Testis (tissue), 2 donors: ENCODE measurements at regions not wholly inside any gene's neighbourhood (a gene's known extent, or its start where the extent isn't known, plus 50 kb on each side); places are given as distances from the start of the nearest gene placed in this dataset.
"Not testable (repeated sequence)": the region's sequence is repeated elsewhere in the genome, so short reads cannot be mapped to it uniquely, and the experiment has no call there.

Source experiments
- DNase-seq: peaks from one replicate; pipeline ENCODE4 v3.0.0-alpha.2; 2019
- H3K27ac ChIP-seq, 2 donors: fragments of 200-600 bp; sonication (generic); one replicate each; pipeline ENCODE4 v1.5.1; 2019
- H3K27me3 ChIP-seq: fragments of 200-600 bp; sonication (generic); one replicate; pipeline ENCODE4 v1.5.1; 2019
- H3K36me3 ChIP-seq: fragments of 200-600 bp; sonication (generic); one replicate; pipeline ENCODE4 v1.5.1; 2017; ENCODE audit warnings: low read depth; ENCODE audit errors: missing control alignments
- H3K4me1 ChIP-seq: fragments of 200-600 bp; sonication (generic); one replicate; pipeline ENCODE4 v1.5.1; 2019
- H3K4me3 ChIP-seq, 2 donors: fragments of 200-600 bp; sonication (generic); one replicate each; pipeline ENCODE4 v1.5.1; 2017 to 2019
- H3K9me3 ChIP-seq: fragments of 200-600 bp; sonication (generic); one replicate; pipeline ENCODE4 v1.5.1; 2017
- POLR2A ChIP-seq: fragments of 450-650 bp; IDR thresholded peaks from one replicate; pipeline ENCODE4 v1.6.1; 2017; ENCODE audit warnings: antibody characterized with exemption, mild to moderate bottlenecking, moderate library complexity
- WGBS, 2 donors: methylation state at CpG; one replicate each; pipeline ENCODE4 v1.1.5; 2018; 5-methylcytosine and 5-hydroxymethylcytosine counted together
- intact Hi-C: fragments of 100-400 bp; cut with DNase I; formaldehyde crosslinking; loops from one replicate; pipeline ENCODE4 v1.15.1; 2023; ENCODE audit warnings: low total_unique reads
- TF ChIP-seq, protein P1 (sequence below), 3 experiments: fragments of 450-650 bp in 2 of 3; fragments of 200-600 bp in 1 of 3; sonication (generic) in 1 of 3; IDR thresholded peaks; one replicate each; pipeline ENCODE4 v1.5.1; 2016 to 2019; ENCODE audit warnings: antibody characterized with exemption in 3 of 3, mild to moderate bottlenecking in 2 of 3, moderate library complexity in 1 of 3

DNA sequence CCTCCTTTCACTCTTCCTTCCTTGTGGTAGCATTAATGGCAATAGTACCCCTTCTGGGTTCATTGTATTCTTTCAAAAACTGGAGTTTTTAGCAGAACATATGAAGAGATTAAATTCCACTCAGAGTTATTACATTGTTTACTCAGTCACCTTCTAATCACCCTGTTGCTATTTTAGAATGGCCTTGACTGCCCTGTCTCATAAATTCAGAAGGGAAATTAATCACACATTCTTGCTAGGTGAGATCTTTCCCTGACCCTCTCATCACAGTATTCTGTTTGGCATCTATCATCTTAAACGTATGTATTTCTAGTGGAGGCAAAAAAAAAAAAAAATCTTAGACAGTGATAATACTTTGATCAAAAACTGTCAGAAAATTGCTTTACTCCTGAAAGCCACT, 760.4 kb downstream of the ADCYAP1 start:
- Histone ChIP-seq H3K27ac (no peak overlapping the region), H3K9me3 (no peaks in the 10 kb centered on the region), H3K4me1 (peaks cover 3% of the 10 kb centered on the region), H3K27me3 (no peaks in the 10 kb centered on the region), H3K36me3 (no peaks in the 10 kb centered on the region), H3K4me3 (no peak overlapping the region)
- WGBS, 2 donors = 40 to 44% methylated on average over 1 of the region's 1 CpG
- no peak for DNase-seq
- intact Hi-C loops = no loop called here
- TF ChIP-seq POLR2A = no peak
- TF ChIP-seq, protein P1, sequence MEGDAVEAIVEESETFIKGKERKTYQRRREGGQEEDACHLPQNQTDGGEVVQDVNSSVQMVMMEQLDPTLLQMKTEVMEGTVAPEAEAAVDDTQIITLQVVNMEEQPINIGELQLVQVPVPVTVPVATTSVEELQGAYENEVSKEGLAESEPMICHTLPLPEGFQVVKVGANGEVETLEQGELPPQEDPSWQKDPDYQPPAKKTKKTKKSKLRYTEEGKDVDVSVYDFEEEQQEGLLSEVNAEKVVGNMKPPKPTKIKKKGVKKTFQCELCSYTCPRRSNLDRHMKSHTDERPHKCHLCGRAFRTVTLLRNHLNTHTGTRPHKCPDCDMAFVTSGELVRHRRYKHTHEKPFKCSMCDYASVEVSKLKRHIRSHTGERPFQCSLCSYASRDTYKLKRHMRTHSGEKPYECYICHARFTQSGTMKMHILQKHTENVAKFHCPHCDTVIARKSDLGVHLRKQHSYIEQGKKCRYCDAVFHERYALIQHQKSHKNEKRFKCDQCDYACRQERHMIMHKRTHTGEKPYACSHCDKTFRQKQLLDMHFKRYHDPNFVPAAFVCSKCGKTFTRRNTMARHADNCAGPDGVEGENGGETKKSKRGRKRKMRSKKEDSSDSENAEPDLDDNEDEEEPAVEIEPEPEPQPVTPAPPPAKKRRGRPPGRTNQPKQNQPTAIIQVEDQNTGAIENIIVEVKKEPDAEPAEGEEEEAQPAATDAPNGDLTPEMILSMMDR (IDR thresholded peaks at IDR 0.05) = no peak

DNA sequence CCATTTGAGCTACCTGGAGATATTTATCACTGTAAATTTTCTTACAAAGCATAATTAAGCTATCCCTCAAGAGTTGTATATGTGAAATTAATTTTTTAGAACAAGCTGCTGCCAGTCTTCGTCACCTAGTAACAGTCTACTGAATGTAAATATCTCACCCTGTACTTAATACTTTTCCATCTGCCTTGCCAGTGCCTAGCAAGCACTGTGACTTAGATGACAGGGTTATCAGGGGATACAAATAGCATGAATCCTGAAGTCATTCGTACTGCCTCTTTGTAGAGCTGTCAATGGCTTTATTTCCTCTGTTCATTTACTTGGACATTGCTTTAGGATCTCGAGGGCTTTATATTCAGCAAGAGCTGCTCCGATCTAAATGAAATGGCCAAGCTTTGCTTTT, 763.6 kb downstream of the ADCYAP1 start:
- no peaks in the 10 kb centered on the region for H3K36me3 ChIP-seq
- intact Hi-C loops = no loop called here
- H3K9me3 ChIP-seq = no peaks in the 10 kb centered on the region
- no peak for TF ChIP-seq POLR2A
- TF ChIP-seq, protein P1 (IDR thresholded peaks at IDR 0.05) = no peak
- no peaks in the 10 kb centered on the region for H3K27me3 ChIP-seq
- WGBS, 2 donors = 66 to 69% methylated on average over 4 of the region's 4 CpGs
- H3K4me3 ChIP-seq = no peak overlapping the region
- DNase-seq = no peak
- peaks cover 3% of the 10 kb centered on the region for H3K4me1 ChIP-seq
- H3K27ac ChIP-seq = no peak overlapping the region

DNA sequence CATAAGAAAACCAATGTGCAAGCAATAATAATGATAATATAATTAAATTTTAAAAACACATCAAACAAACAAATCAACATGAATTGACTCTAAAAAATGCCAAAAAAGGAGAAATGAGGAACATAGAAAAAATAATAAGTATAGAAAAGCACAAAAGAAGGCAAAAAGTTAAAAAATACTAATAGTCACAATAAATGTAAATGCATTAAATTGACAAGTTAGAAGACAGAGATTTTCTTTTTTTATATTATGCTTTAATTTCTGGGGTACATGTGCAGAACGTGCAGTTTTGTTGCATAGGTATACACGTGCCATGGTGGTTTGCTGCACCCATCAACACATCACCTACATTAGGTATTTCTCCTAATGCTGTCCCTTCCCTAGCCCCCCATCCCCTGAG, 767.0 kb downstream of the ADCYAP1 start:
- 89 to 90% methylated on average over 2 of the region's 2 CpGs for WGBS, 2 donors
- H3K9me3 ChIP-seq, H3K36me3 ChIP-seq, H3K27ac ChIP-seq, H3K27me3 ChIP-seq, DNase-seq, H3K4me1 ChIP-seq, H3K4me3 ChIP-seq, intact Hi-C loops: not testable (repeated sequence)

DNA sequence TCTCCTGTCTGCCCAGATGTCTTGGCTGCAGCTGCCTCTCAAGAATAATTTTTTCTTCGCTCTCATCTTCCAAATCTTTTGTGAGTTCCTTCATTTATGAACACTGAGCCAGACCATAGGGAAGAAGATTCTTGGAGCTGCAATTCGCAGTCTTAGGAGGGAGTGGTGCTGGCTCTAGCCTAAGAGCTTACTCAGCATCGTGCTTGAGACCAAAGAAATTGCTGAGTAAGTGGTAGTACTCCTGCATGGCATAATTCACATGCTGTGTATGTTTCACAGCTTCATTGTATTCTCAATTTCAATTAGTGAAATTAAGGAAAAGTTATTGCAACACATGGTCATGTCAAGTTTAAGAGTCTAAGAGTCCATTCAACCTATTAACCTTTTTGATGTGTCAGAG, 771.7 kb downstream of the ADCYAP1 start:
- intact Hi-C loops = no loop called here
- Histone ChIP-seq H3K27me3 (no peaks in the 10 kb centered on the region), H3K27ac (no peak overlapping the region), H3K36me3 (no peaks in the 10 kb centered on the region), H3K4me1 (no peaks in the 10 kb centered on the region), H3K9me3 (no peaks in the 10 kb centered on the region), H3K4me3 (no peak overlapping the region)
- DNase-seq = no peak
- WGBS, 2 donors = 84 to 100% methylated on average over 3 of the region's 3 CpGs
- TF ChIP-seq POLR2A = no peak
- TF ChIP-seq, protein P1 (IDR thresholded peaks at IDR 0.05) = no peak

DNA sequence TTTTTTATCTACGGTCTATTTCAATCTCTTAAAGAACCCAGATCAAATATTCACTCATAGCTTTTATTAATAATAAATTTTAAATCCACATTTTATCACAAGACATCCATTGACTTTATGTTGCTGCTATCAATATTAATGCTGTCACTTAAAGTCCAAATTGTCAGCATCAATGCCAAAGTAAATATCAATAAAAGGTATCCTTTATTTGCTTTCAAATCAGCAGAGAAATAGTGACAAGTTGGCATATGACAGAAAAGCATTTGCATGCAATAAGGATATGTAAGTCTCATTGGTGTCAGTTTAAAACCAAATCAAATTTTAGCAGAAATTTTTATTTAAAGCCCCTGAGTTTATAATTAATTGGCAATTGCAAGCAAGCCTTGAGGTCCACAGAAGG, 775.4 kb downstream of the ADCYAP1 start:
- no peak for DNase-seq
- intact Hi-C loops = no loop called here
- no peaks in the 10 kb centered on the region for H3K36me3 ChIP-seq
- H3K27ac ChIP-seq = no peak overlapping the region
- no peaks in the 10 kb centered on the region for H3K9me3 ChIP-seq
- H3K4me3 ChIP-seq = no peak overlapping the region
- H3K4me1 ChIP-seq = no peaks in the 10 kb centered on the region
- WGBS, 2 donors = 67 to 74% methylated on average over 1 of the region's 1 CpG
- H3K27me3 ChIP-seq = no peaks in the 10 kb centered on the region
- TF ChIP-seq, protein P1 (IDR thresholded peaks at IDR 0.05) = no peak
- no peak for TF ChIP-seq POLR2A
